Right lobe of liver (tissue), 4 donors: ENCODE measurements at regions not wholly inside any gene's neighbourhood (a gene's known extent, or its start where the extent isn't known, plus 50 kb on each side); places are given as distances from the start of the nearest gene placed in this dataset.

Experiments used
- CTCF ChIP-seq, 4 donors: fragments of 200-600 bp in 3 of 4; fragments of 450-650 bp in 1 of 4; IDR thresholded peaks; one replicate each; pipeline versions ENCODE4 v1.5.1 to v1.8.0; 2016 to 2022; ENCODE audit warnings: antibody characterized with exemption in 4 of 4, mild to moderate bottlenecking in 2 of 4
- POLR2A ChIP-seq: fragments of 450-650 bp; IDR thresholded peaks from one replicate; pipeline ENCODE4 v1.6.1; 2017; ENCODE audit warnings: antibody characterized with exemption, mild to moderate bottlenecking
- donor health status: DM: no; HTN: no; CAD: no.
- donor health status: DM: no; HTN: no; CAD: no.
- donor health status: DM: no; HTN: yes; CAD: no.

GRCh38 chr16:14364112-14364385 lies 266.0 kb downstream of the PARN start:
- TF ChIP-seq POLR2A (no peak), CTCF (IDR thresholded peaks at IDR 0.05) (no peak)
